ENCODE measurements at regions not wholly inside any gene's neighbourhood (a gene's known extent, or its start where the extent isn't known, plus 50 kb on each side); places are given as distances from the start of the nearest gene placed in this dataset.

GRCh38 chr22:48585916-48586798 lies 1241.5 kb downstream of the BRD1 start:
- TF ChIP-seq EZH2phosphoT487 (IDR thresholded peaks at IDR 0.05; ENCODE audit: insufficient read depth, low read depth) (no peak), EZH2 (IDR thresholded peaks at IDR 0.05; ENCODE audit: insufficient read depth, poor library complexity, severe bottlenecking) (no peak)
